HUDEP-2 (cell line): ENCODE measurements at regions not wholly inside any gene's neighbourhood (a gene's known extent, or its start where the extent isn't known, plus 50 kb on each side); places are given as distances from the start of the nearest gene placed in this dataset.
"Not testable (repeated sequence)": the region's sequence is repeated elsewhere in the genome, so short reads cannot be mapped to it uniquely, and the experiment has no call there.

Experiments used
- DNase-seq, 76 experiments: peaks; one replicate each; lab custom pipeline; 2025; ENCODE audit not compliant: unreplicated experiment in 76 of 76; lab: John Stamatoyannopoulos, UW

DNA sequence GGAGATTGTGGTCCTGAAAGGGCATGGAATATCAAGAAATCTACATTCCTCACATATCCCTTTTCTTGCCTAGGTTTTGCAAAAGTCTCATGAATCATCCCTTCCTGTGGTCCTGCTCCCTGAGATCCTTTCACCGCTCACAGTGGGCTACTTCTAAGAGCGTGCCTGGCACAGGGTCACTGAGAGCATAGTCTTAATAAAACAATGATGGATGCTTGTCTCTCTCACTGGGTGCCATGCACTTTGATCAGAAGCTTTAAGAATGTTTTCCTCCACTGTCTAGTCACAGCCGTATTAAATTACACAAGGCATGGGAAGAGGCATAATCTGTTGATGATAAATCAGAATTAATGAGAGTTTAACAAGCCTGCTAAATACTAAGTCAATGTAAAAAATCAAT lies 269.7 kb upstream of the ATP10A start:
- DNase-seq = no peak

GRCh38 chr15:26129852-26130251 lies 266.7 kb upstream of the ATP10A start:
- no peak for DNase-seq

DNA sequence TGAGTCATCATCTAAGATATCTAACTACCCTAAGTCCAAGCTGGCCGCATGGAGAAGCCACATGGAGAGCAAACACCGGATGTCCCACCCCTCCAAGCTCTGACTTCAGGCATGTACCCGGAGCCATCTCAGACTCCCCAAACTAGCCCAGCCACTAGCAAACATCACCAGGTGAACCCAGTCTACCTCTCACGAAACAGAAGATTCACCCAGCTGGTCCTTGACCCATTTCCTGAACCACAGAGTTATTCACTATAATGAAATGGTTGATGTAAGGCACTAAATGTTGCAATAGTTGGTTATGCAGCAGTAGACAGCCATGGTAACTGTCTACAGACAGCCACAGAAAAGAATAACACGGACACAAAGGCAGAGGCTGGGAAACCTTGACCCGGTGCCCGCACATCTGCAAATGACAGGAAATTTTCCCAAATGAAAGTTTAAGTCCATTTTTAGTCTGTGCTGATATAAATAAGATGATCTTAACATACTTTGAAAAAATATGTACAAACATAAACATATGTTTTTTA lies 265.5 kb upstream of the ATP10A start:
- no peak for DNase-seq

DNA sequence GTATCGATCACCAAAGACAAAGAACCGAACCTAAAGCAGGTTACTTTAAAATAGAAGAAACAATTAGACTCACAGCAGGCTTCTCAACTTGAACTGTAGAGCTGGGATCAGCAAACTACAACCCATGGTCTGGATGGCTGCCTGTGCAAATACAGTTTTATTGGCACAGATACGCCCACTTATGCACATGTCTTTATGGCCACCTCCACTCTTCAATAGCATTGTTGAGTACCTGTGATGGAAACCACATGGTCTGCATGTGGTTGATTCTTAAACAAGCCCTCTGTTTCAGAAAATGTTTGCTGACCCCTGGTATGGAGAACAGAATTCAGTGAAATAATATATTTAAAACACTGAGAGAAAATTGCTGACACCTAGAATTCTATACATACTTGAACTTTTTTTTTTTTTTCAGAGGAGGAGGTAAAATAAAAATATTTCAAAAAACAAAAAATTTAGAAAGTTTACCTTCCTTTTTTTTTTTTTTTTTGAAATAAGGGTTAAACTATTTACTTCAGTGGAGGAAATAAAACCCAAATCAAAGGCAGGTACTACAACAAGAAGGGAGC lies 263.8 kb upstream of the ATP10A start:
- no peak for DNase-seq

DNA sequence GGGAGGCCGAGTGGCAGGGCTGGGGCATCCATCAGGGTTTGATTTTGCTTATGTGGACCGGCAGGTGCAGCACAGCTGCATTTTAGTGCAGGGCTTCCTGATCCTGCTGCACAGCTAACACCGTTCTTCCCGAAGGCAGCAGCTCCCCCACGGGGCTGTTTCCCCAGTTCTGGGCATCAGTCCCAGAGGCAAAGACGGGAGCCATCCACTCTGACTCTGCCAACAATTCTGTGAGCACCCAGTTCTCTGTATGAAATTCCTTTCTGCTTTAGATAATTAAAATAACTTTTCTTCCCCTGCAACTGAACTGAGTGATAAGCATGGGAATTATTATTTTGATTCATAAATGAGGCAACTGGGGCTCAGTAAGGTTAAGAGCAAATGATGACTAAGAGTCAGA lies 262.9 kb upstream of the ATP10A start:
- no peak for DNase-seq

GRCh38 chr15:26125664-26126063 lies 262.5 kb upstream of the ATP10A start:
- DNase-seq = no peak

- DNase-seq = no peak
Observed at GRCh38 chr15:26119322-26119721, 256.2 kb upstream of the ATP10A start.

- DNase-seq = no peak
Observed at GRCh38 chr15:26115229-26115943, 252.3 kb upstream of the ATP10A start.

- not testable (repeated sequence) for DNase-seq
Observed at GRCh38 chr15:26114128-26114527, 251.0 kb upstream of the ATP10A start.

DNA sequence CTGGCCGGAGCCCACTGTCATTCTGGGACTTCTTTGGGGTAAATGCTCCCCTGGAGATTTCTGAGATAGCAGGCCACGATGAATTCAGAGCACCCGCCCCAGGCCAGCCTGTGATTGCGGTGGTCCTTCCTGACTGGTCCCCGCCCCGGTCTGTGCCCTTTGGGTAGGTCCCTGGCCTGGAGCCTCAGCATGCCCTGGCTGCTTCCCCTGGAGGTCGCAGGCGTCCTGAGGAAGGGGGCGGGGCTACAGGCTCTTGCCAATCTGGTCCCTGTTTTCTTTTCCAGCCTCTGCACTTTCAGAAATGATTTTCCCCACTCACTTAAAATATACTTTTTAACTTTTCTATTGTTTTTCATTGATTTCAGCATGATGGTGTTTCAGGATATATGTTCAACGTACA lies 250.2 kb upstream of the ATP10A start:
- DNase-seq = no peak

GRCh38 chr15:26109203-26109602 lies 246.1 kb upstream of the ATP10A start:
- DNase-seq = no peak

GRCh38 chr15:26106556-26106955 lies 243.4 kb upstream of the ATP10A start:
- DNase-seq = peak in 2 of 76 experiments; percentile 2 to 10

DNA sequence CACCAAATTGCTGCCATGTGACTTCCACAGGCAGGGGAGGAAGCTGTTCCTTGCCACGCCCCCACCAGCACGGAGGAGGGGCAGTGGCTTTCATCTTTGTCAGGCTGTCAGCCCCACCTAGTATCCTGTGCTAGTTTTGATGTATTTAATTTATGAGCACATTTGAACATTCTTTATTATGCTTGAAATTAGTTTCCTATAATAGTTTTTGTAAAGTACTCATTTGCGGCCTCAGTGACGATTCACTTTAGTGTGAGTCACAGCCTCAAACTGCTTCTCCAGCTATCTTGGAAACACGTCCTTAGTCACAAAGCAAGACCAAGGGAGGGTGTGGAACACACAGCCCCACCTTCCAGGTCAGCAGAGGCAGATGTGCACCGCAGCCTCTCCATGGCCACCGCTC lies 239.9 kb upstream of the ATP10A start:
- DNase-seq = peak in 9 of 76 experiments; percentile 5 to 47 (median 15)

- DNase-seq = no peak
Observed at GRCh38 chr15:26102365-26102764, 239.2 kb upstream of the ATP10A start.

DNA sequence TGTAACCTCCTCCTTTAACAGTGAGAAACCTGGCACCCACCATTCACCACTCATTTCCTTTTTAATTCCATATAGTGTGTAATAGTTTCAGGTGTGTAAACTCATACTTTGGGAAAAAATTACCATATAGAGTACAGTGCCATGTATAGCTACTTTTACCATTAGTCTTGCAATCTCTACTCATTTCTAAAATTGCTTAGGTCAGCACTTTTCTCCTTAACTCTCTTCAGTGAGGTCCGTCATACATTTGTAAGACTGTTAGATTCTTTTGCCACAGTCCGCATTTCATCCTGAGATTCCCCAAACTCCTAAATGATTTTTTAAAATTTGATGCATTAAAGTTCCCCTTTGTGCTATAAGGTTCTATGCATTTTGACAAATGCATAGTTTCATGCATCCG lies 238.3 kb upstream of the ATP10A start:
- DNase-seq = no peak

DNA sequence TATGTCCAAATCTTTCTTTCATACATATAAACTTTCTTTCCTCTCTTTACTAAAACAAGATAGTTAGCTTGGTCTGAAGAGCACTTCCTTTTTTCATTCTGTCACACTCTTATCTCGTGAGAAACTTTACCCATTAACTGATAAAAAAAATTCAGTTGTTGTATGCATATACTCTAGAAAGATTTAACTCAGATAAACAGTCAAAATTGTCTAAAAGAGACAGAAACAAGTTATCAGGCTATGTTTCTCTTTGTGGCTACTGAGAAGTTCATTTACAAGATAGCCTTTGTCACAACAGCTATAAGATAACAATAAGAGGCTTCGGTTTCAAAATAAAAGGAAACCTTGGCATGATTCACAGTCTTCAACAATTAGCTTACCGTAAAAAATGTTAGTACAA lies 235.7 kb upstream of the ATP10A start:
- DNase-seq = peak in 17 of 76 experiments; percentile 3 to 65 (median 33)

- no peak for DNase-seq
Observed at GRCh38 chr15:26097216-26097615, 234.1 kb upstream of the ATP10A start.

GRCh38 chr15:26096581-26096980 lies 233.5 kb upstream of the ATP10A start:
- DNase-seq = peak in 7 of 76 experiments; percentile 1 to 25 (median 10)

DNA sequence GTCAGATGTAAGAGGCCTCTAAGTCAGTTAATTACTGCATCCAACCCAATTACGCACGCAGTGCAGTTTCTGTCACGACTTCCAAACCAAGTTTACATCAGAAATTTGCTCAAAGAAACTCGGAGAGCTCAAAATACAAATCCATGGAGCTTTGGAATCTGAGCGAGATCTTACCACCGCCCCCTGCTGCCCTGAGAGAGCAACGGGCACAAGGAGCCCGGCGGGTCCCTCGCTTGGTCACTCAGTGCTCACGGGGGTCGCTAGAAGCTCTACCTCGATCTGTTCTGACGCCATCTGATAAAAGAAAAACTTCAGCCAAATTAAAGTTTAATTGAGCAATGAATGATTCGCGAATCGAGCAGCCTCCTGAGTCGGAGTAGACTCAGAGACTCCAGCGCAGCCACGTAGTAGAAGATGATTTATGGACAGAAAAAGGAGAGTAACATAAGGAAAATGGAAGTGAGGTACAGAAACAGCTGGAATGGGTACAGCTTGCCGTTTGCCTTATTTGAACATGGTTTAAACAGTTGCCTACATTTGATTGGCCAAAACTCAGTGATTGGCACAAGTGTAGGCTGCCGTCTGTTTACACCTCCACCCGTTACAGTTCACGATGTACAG lies 232.7 kb upstream of the ATP10A start:
- no peak for DNase-seq

DNA sequence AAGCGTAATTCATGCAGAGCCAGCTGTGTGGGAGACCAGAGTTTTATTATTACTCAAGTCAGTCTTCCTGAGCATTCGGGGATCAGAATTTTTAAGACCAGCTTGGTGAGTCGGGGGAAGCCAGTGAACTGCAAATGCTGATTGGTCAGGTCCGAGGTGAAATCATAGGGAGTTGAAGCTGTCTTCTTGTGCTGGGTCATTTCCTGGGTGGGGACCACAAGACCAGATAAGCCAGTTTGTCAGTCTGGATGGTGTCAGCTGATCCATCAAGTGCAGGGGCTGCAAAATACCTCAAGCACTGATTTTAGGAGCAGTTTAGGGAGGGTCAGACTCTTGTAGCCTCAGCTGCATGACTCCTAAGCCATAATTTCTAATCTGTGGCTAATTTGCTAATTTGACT lies 228.1 kb upstream of the ATP10A start:
- peak in 16 of 76 experiments; percentile 5 to 49 (median 23) for DNase-seq

GRCh38 chr15:26087881-26088280 lies 224.8 kb upstream of the ATP10A start:
- no peak for DNase-seq

GRCh38 chr15:26087395-26087794 lies 224.3 kb upstream of the ATP10A start:
- DNase-seq = no peak
